ENCODE measurements at regions not wholly inside any gene's neighbourhood (a gene's known extent, or its start where the extent isn't known, plus 50 kb on each side); places are given as distances from the start of the nearest gene placed in this dataset.
A peak's percentile ranks its signal among the peaks of the same experiment; 100 is the strongest.

DNA sequence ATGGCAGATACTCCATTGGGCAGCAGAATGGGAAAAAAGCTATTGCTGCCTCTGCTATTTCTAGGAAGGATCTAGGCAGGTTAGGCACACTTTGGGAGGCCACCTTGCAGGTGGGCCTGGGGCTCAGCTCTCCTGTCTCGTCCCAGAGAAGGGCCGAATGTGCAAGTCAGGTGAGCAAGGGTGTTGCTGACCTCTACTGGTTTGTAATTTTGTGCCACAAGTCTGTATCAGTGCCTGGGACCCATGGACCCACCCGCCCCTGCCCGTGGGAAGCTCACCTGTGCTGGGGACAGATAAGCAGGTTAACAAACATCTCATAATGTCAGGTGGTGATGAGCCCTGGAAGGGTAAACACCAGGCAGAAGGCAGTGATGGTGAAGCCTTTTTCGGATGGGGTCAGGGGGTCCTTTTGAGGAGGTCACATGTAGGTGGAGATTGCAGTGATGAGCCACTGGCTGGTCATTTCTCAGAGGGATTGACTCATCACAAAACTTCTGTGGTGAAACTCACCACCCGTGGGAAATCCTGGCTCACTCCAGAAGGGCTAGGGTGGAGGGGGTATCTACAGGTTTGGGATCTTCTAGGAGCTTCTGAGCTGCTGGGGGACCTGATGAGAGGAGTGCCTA lies 161.3 kb downstream of the KLF13 start:
- peak overlapping the region in 1 of 8 donors; percentile 30 for H3K4me3 Mint-ChIP-seq
- H3K9me3 Mint-ChIP-seq, result peaks cover 0 to 14% (median 7%) of the 10 kb centered on the region in 8 donors
- ChIA-PET CTCF (ENCODE audit: partially characterized antibody) (interaction anchor here (0.6 to 8.6 kb wide), 49 partner anchors 10 to 829 kb away, joined by 3 to 224 read pairs (median 6); partner anchors contain the start of genes KLF13 and MTMR10), POLR2A (ENCODE audit: partially characterized antibody) (interaction anchor here (0.7 to 5.4 kb wide), 23 partner anchors 9 to 466 kb away, joined by 3 to 47 read pairs (median 6); partner anchors contain the start of gene KLF13)
- H3K4me1 Mint-ChIP-seq, result peaks cover 15 to 53% (median 26%) of the 10 kb centered on the region in 4 donors
- intact Hi-C loops (cut with micrococcal nuclease), result loop anchor here (1.0 to 2.0 kb wide), 8 partner anchors 49 to 273 kb away; partner anchors contain the start of gene KLF13
- Histone ChIP-seq H3K27me3 (ENCODE audit: insufficient read depth, low read length) (no peaks in the 10 kb centered on the region), H3K27ac (ENCODE audit: low read depth, low read length) (no peak overlapping the region), H3K4me1 (ENCODE audit: insufficient read depth, low read length) (peaks cover 38% of the 10 kb centered on the region), H3K4me3 (ENCODE audit: low read length in 2 of 2) (no peak overlapping the region), H3K9me3 (ENCODE audit: control insufficient read depth in 1 of 2, low read length in 2 of 2) (no peaks in the 10 kb centered on the region), H3K36me3 (ENCODE audit: insufficient read depth, low read length) (no peaks in the 10 kb centered on the region)
- H3K27ac Mint-ChIP-seq, result peak overlapping the region in 5 of 7 donors; percentile 17 to 75 (median 70)
- no peaks in the 10 kb centered on the region for H3K27me3 Mint-ChIP-seq
- no peak for DNase-seq
- peaks cover 3% of the 10 kb centered on the region in 2 donors for H3K36me3 Mint-ChIP-seq

GRCh38 chr15:31488437-31489204 lies 162.0 kb downstream of the KLF13 start:
- H3K27me3 Mint-ChIP-seq, result no peaks in the 10 kb centered on the region
- peaks cover 0 to 14% (median 7%) of the 10 kb centered on the region in 8 donors for H3K9me3 Mint-ChIP-seq
- Histone ChIP-seq H3K36me3 (ENCODE audit: insufficient read depth, low read length) (no peaks in the 10 kb centered on the region), H3K27me3 (ENCODE audit: insufficient read depth, low read length) (no peaks in the 10 kb centered on the region), H3K27ac (ENCODE audit: low read depth, low read length) (no peak overlapping the region), H3K4me3 (ENCODE audit: low read length in 2 of 2) (no peak overlapping the region), H3K4me1 (ENCODE audit: insufficient read depth, low read length) (peaks cover 37% of the 10 kb centered on the region), H3K9me3 (ENCODE audit: control insufficient read depth in 1 of 2, low read length in 2 of 2) (no peaks in the 10 kb centered on the region)
- DNase-seq, result peak in 4 of 5 donors; percentile 64 to 69 (median 66)
- ChIA-PET POLR2A (ENCODE audit: partially characterized antibody) (interaction anchor here (0.7 to 5.4 kb wide), 25 partner anchors 10 to 467 kb away, joined by 3 to 47 read pairs (median 6); partner anchors contain the start of gene KLF13), CTCF (ENCODE audit: partially characterized antibody) (interaction anchor here (0.6 to 8.6 kb wide), 53 partner anchors 10 to 830 kb away, joined by 3 to 224 read pairs (median 5); partner anchors contain the start of genes KLF13 and MTMR10)
- H3K27ac Mint-ChIP-seq, result peak overlapping the region in 5 of 7 donors; percentile 17 to 77 (median 72)
- intact Hi-C loops (cut with micrococcal nuclease), result loop anchor here (1.0 to 2.0 kb wide), 8 partner anchors 49 to 273 kb away; partner anchors contain the start of gene KLF13
- peak overlapping the region in 1 of 8 donors; percentile 30 for H3K4me3 Mint-ChIP-seq
- H3K36me3 Mint-ChIP-seq, result peaks cover 2 to 3% of the 10 kb centered on the region in 2 donors
- peaks cover 14 to 51% (median 24%) of the 10 kb centered on the region in 4 donors for H3K4me1 Mint-ChIP-seq

GRCh38 chr15:31489281-31489680 lies 162.6 kb downstream of the KLF13 start:
- Mint-ChIP-seq H3K27ac (no peak overlapping the region), H3K36me3 (peaks cover 2 to 3% of the 10 kb centered on the region in 2 donors), H3K4me1 (peaks cover 12 to 48% (median 22%) of the 10 kb centered on the region in 4 donors), H3K9me3 (peaks cover 0 to 14% (median 7%) of the 10 kb centered on the region in 8 donors), H3K4me3 (no peak overlapping the region), H3K27me3 (no peaks in the 10 kb centered on the region)
- Histone ChIP-seq H3K4me3 (ENCODE audit: low read length in 2 of 2) (no peak overlapping the region), H3K36me3 (ENCODE audit: insufficient read depth, low read length) (no peaks in the 10 kb centered on the region), H3K27me3 (ENCODE audit: insufficient read depth, low read length) (no peaks in the 10 kb centered on the region), H3K9me3 (ENCODE audit: control insufficient read depth in 1 of 2, low read length in 2 of 2) (no peaks in the 10 kb centered on the region), H3K27ac (ENCODE audit: low read depth, low read length) (no peak overlapping the region), H3K4me1 (ENCODE audit: insufficient read depth, low read length) (peaks cover 35% of the 10 kb centered on the region)
- DNase-seq, result no peak
- POLR2A ChIA-PET (ENCODE audit: partially characterized antibody), result interaction anchor here (0.8 to 5.4 kb wide), 18 partner anchors 16 to 360 kb away, joined by 3 to 47 read pairs (median 8); partner anchors contain the start of gene KLF13
- intact Hi-C loops (cut with micrococcal nuclease), result loop anchor here (2.0 kb wide), 1 partner anchor 96 kb away; no protein-coding TSS in a partner anchor
- CTCF ChIA-PET (ENCODE audit: partially characterized antibody), result interaction anchor here (0.6 to 8.6 kb wide), 42 partner anchors 9 to 687 kb away, joined by 3 to 224 read pairs (median 7); partner anchors contain the start of genes KLF13 and MTMR10

- peaks cover 2 to 3% of the 10 kb centered on the region in 2 donors for H3K36me3 Mint-ChIP-seq
- Histone ChIP-seq H3K9me3 (ENCODE audit: control insufficient read depth in 1 of 2, low read length in 2 of 2) (no peaks in the 10 kb centered on the region), H3K4me1 (ENCODE audit: insufficient read depth, low read length) (peaks cover 27% of the 10 kb centered on the region), H3K27ac (ENCODE audit: low read depth, low read length) (no peak overlapping the region), H3K4me3 (ENCODE audit: low read length in 2 of 2) (no peak overlapping the region), H3K36me3 (ENCODE audit: insufficient read depth, low read length) (no peaks in the 10 kb centered on the region), H3K27me3 (ENCODE audit: insufficient read depth, low read length) (no peaks in the 10 kb centered on the region)
- ChIA-PET CTCF (ENCODE audit: partially characterized antibody) (interaction anchor here (0.6 to 8.6 kb wide), 42 partner anchors 8 to 828 kb away, joined by 3 to 224 read pairs (median 5); partner anchors contain the start of genes KLF13 and MTMR10), POLR2A (ENCODE audit: partially characterized antibody) (interaction anchor here (0.6 to 5.4 kb wide), 12 partner anchors 10 to 361 kb away, joined by 3 to 47 read pairs (median 10); partner anchors contain the start of gene KLF13)
- H3K27ac Mint-ChIP-seq, result peak overlapping the region in 2 of 7 donors; percentile 55 to 65
- DNase-seq, result peak; percentile 49 to 59 (median 55)
- H3K27me3 Mint-ChIP-seq, result no peaks in the 10 kb centered on the region
- intact Hi-C loops (cut with micrococcal nuclease), result loop anchor here (1.0 to 5.0 kb wide), 4 partner anchors 97 to 498 kb away; partner anchors contain the start of gene MTMR10
- H3K9me3 Mint-ChIP-seq, result peaks cover 0 to 14% (median 7%) of the 10 kb centered on the region in 8 donors
- H3K4me3 Mint-ChIP-seq, result no peak overlapping the region
- H3K4me1 Mint-ChIP-seq, result peaks cover 10 to 40% (median 16%) of the 10 kb centered on the region in 4 donors
These were observed 163.4 kb downstream of the KLF13 start for GRCh38 chr15:31489801-31490646.

DNA sequence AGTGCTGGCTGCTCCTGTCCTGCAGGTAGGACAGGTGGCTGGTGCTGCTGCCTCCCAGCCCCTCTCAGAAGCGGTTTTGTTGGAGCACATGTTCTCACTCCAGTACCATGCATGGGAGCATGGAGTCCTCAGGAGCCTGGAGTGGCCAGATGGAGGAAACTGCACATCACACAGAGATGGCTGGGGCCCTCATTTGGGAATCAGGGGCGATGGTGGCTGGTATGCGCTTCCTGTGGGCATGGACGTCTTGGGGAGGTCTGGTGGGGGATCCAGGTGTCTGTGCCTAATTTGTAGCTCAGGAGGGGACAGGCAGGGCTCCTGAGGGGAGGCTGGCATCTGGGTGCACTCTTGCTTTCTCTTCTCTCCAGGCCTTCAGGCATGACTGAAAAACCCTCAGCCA lies 168.2 kb downstream of the KLF13 start:
- no peaks in the 10 kb centered on the region for H3K36me3 ChIP-seq (ENCODE audit: insufficient read depth, low read length)
- H3K27ac Mint-ChIP-seq, result peak overlapping the region in 1 of 7 donors; percentile 55
- no peaks in the 10 kb centered on the region for H3K9me3 ChIP-seq (ENCODE audit: control insufficient read depth in 1 of 2, low read length in 2 of 2)
- no peak for DNase-seq
- ChIA-PET POLR2A (ENCODE audit: partially characterized antibody) (interaction anchor here (0.7 kb wide), 1 partner anchor 306 kb away, joined by 3 read pairs; no protein-coding TSS in a partner anchor), CTCF (ENCODE audit: partially characterized antibody) (interaction anchor here (1.2 kb wide), 1 partner anchor 294 kb away, joined by 9 read pairs; no protein-coding TSS in a partner anchor)
- intact Hi-C loops (cut with micrococcal nuclease), result loop anchor here (5.0 kb wide), 1 partner anchor 502 kb away; the partner anchor contains the start of gene MTMR10
- peaks cover 7% of the 10 kb centered on the region for H3K4me1 ChIP-seq (ENCODE audit: insufficient read depth, low read length)
- H3K4me1 Mint-ChIP-seq, result peaks cover 0 to 8% (median 3%) of the 10 kb centered on the region in 4 donors
- H3K4me3 ChIP-seq (ENCODE audit: low read length in 2 of 2), result no peak overlapping the region
- peaks cover 2 to 3% of the 10 kb centered on the region in 2 donors for H3K36me3 Mint-ChIP-seq
- peaks cover 0 to 14% (median 7%) of the 10 kb centered on the region in 8 donors for H3K9me3 Mint-ChIP-seq
- H3K27me3 ChIP-seq (ENCODE audit: insufficient read depth, low read length), result no peaks in the 10 kb centered on the region
- H3K4me3 Mint-ChIP-seq, result no peak overlapping the region
- H3K27ac ChIP-seq (ENCODE audit: low read depth, low read length), result no peak overlapping the region
- H3K27me3 Mint-ChIP-seq, result no peaks in the 10 kb centered on the region

DNA sequence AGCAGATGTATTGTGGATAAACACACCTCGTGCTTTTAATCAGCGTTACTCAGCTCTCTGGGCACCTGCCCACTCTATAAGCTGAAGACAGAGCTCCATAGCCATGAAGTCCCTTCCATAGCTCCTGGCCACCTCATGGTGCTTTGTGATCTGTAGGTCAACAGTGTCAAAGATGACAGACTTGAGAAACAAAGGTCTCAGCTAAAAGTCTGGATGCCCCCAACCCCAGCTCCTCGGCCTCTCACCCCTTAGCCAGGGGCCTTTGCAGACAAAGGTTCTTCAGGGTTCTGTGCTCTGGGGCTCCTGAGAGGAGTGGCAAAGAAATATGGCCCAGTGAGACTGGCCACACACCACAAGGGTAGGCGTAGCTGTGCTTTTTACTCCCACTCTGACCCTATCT lies 168.6 kb downstream of the KLF13 start:
- Mint-ChIP-seq H3K4me3 (no peak overlapping the region), H3K4me1 (peaks cover 0 to 3% (median under 1%) of the 10 kb centered on the region in 4 donors), H3K27ac (no peak overlapping the region), H3K27me3 (no peaks in the 10 kb centered on the region), H3K9me3 (peaks cover 0 to 14% (median 7%) of the 10 kb centered on the region in 8 donors), H3K36me3 (peaks cover 2 to 3% of the 10 kb centered on the region in 2 donors)
- POLR2A ChIA-PET (ENCODE audit: partially characterized antibody), result interaction anchor here (0.7 kb wide), 1 partner anchor 306 kb away, joined by 3 read pairs; no protein-coding TSS in a partner anchor
- Histone ChIP-seq H3K27ac (ENCODE audit: low read depth, low read length) (no peak overlapping the region), H3K4me1 (ENCODE audit: insufficient read depth, low read length) (peaks cover 2% of the 10 kb centered on the region), H3K4me3 (ENCODE audit: low read length in 2 of 2) (no peak overlapping the region), H3K9me3 (ENCODE audit: control insufficient read depth in 1 of 2, low read length in 2 of 2) (no peaks in the 10 kb centered on the region), H3K27me3 (ENCODE audit: insufficient read depth, low read length) (no peaks in the 10 kb centered on the region), H3K36me3 (ENCODE audit: insufficient read depth, low read length) (no peaks in the 10 kb centered on the region)
- no peak for DNase-seq
- CTCF ChIA-PET (ENCODE audit: partially characterized antibody), result interaction anchor here (1.2 kb wide), 1 partner anchor 295 kb away, joined by 9 read pairs; no protein-coding TSS in a partner anchor
- intact Hi-C loops (cut with micrococcal nuclease), result no loop called here
